GM19023 (cell line): ENCODE measurements at regions not wholly inside any gene's neighbourhood (a gene's known extent, or its start where the extent isn't known, plus 50 kb on each side); places are given as distances from the start of the nearest gene placed in this dataset.
"Not testable (repeated sequence)": the region's sequence is repeated elsewhere in the genome, so short reads cannot be mapped to it uniquely, and the experiment has no call there.

Experiments used
- ATAC-seq: cut with Tn5 transposase; IDR thresholded peaks from one replicate; pipeline ENCODE4 v1.9.1; 2021; ENCODE audit warnings: mild to moderate bottlenecking, moderate library complexity; ENCODE audit not compliant: unreplicated experiment

DNA sequence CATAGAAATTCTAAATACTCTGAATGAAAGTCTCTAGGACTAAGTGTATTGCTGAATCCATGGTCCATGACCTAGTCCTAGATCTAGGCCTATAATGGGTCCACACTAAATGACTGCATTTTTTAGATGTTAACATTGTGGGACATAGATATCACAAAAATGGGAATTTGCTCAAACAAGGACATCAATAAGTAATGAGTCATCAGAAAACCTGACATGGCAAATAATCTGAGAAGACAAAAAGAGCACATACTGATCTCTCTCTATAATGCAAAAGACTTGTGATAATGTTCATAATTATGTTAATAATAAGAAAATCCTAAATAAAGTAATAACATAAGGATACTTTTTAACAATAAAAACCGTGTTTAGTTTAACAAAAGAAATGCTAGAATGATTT lies 1168.4 kb downstream of the FSCB start:
- ATAC-seq: no peak

DNA sequence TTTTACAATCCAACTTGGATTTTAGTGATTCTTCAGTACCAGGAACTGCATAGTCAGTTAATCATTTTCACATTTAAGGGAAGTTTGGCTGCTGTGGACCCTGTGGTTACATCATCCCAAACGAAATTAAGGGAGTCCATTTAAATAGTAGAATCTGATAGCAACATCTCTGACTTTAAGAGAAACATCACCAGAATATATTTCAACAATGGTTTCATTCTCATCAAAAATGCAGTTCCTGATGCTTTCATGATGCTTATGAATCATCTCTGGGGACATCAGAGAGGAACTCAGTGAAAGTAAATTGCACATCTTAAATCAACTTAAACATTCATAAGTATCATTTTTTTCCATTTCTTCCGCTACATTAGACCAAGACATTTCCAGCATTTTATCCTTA lies 1170.7 kb downstream of the FSCB start:
- ATAC-seq: no peak

DNA sequence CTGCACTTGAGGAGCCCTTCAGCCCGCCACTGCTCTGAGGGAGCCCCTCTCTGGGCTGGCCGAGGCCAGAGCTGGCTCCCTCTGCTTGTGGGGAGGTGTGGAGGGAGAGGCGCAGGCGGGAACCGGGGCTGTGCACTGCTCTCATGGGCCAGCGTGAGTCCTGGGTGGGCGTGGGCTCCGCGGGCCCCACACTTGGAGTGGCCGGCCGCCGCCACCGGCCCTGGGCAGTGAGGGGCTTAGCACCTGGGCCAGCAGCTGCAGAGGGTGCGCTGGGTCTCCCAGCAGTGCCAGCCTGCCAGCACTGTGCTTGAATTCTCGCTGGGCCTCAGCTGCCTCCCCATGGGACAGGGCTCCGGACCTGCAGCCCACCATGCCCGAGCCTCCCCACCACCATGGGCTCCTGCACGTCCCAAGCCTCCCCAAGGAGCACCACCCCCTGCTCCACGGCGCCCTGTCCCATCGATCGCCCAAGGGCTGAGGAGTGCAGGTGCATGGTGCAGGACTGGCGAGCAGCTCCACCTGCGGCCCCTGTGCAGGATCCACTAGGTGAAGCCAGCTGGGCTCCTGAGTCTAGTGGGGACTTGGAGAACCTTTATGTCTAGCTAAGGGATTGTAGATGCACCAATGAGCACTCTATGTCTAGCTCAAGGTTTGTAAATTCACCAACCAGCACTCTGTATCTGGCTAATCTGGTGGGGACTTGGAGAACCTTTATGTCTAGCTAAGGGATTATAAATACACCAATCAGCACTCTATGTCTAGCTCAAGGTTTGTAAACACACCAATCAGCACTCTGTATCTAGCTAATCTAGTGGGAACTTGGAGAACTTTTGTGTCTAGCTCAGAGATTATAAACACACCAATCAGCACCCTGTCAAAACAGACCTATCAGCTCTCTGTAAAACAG lies 1180.3 kb downstream of the FSCB start:
- not testable (repeated sequence) for ATAC-seq

DNA sequence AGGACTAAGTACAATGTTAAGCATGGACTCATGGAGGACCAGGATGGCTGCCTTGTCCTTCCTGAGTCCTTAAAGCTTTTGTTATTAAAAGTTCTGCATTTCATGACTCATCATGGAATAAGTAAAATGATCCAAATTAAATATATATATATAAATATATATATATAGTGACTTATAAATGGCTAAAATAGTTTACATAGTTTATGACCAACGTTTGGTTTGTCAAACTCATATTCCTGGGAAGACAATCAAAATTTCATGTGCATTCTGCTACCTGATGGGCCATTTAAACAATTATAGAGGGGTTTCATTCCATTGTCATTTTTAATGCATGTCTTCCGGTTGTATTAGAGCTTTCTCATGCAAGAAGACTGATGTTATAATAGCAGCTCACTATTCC lies 1190.7 kb downstream of the FSCB start:
- no peak for ATAC-seq

- no peak for ATAC-seq
Measured at GRCh38 chr14:43313719-43314118, 1193.4 kb downstream of the FSCB start.

GRCh38 chr14:43308421-43309110 lies 1198.5 kb downstream of the FSCB start:
- no peak for ATAC-seq

DNA sequence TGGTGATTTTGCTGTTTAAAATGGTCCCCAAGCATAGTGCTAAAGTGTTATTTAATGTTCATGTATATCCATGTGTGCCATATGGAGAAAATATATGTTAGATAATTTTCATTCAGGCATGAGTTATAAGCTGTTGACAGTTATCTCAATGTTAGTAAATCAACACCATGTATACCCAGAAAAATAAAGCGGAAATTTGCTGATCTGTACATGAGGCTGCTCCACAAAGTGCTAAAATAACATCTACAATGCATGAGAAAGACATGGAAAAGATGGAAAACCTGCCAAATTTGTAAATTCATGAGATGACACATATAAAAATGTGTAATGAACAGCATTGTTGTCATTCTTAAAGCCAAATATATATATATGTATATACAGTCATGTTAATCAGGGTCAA lies 1199.2 kb downstream of the FSCB start:
- no peak for ATAC-seq

GRCh38 chr14:43306053-43306452 lies 1201.0 kb downstream of the FSCB start:
- no peak for ATAC-seq

DNA sequence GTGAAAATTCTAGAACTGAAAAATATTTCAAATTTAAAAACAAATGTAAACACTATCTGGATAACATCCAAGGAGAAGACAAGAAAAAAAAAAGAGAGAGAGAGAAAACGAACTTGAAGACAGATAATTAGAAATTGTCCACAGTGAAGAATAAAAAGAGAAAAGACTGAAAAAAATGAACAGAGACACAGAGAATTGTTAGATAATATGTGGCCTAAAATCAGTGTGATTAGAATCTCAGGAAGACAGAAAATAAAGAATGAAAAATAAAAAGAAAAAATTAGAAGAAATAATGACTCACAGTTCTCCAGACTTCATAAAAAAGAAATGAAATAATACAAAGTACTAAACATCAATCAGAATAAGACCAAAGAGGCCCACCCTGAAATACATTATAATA lies 1209.3 kb downstream of the FSCB start:
- no peak for ATAC-seq

DNA sequence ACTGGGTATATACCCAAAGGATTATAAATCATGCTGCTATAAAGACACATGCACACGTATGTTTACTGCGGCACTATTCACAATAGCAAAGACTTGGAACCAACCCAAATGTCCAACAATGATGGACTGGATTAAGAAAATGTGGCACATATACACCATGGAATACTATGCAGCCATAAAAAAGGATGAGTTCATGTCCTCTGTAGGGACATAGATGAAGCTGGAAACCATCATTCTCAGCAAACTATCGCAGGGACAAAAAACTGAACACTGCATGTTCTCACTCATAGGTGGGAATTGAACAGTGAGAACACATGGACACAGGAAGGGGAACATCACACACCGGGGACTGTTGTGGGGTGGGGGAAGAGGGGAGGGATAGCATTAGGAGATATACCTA lies 1211.0 kb downstream of the FSCB start:
- ATAC-seq: not testable (repeated sequence)

DNA sequence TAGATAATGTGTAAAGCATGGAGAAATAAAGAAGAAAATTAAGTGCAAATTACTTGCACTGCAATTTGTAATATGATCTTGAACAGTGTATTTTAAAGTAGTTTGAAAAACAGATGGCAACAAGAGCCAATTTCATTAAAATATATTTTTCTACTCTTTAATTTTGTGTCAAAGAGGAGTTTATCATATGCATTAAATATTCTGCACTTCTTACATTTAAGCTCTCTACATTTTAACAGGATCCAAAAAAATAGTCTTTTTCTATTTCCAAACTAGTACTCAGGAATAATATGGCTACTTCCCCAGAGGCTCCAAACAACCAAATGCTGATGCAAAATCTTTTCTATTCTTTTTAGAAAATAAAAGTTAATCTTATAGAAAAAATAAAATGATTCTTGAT lies 1221.5 kb downstream of the FSCB start:
- no peak for ATAC-seq

GRCh38 chr14:43260056-43260455 lies 1247.0 kb downstream of the FSCB start:
- no peak for ATAC-seq

DNA sequence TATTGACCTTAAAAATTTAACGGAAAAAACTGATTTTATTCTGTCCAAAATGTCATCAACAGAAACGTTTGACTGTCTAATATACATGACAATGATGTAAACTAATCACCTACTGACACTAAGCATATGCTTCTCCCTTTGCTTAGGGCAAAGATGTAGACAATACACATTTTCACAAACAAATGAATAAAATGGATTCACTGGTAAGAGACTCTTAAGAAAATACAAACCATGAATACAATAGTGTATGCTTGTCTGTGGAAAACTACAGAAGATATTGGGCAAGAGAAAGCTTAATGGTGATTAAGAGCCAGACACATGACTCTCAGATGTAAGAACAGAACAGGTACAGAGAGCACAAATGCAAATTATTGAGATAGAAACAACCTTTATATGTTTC lies 1248.7 kb downstream of the FSCB start:
- no peak for ATAC-seq

GRCh38 chr14:43256996-43257395 lies 1250.1 kb downstream of the FSCB start:
- ATAC-seq: not testable (repeated sequence)

GRCh38 chr14:43252866-43253265 lies 1254.2 kb downstream of the FSCB start:
- ATAC-seq: no peak

DNA sequence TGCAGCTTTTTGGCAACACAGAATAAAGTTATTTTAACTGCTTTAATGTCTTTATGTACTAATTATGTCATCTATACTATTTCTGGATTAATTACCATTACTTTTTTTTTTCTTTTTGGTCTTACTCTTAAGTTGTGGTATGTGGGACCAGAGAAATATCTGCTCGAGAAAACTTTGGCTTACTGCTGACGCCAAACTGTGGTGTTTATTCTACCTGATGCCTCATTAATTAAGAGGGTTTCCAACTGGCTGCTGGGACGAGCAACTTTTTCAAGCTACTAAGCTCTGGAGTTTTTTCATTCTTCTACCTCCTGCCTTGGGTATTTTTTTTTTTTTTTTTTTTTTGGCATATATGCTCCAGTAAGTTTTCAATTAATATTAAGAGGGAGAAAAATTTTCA lies 1257.5 kb downstream of the FSCB start:
- ATAC-seq: no peak

DNA sequence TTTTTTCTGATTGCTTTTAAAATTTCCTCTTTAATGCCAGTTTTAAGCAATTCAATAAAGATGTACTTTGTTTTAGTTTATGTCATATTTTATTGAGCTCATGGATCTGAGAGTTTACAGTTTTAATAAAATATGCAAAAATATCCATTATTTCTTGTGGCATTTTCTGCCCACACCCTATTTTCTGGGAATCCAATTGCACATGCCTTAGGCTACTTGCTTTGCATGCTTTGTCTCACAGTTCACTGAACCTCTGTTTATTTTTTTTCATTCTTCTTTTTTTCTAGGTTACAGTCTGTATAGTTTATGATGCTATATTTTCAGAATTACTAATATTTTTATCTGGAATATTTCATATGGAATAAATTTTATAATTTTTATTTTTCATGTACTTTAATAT lies 1258.0 kb downstream of the FSCB start:
- no peak for ATAC-seq

- no peak for ATAC-seq
Measured at GRCh38 chr14:43247877-43248276, 1259.2 kb downstream of the FSCB start.

- no peak for ATAC-seq
Measured at GRCh38 chr14:43244142-43244625, 1262.9 kb downstream of the FSCB start.

GRCh38 chr14:43243168-43243567 lies 1263.9 kb downstream of the FSCB start:
- no peak for ATAC-seq

GRCh38 chr14:43232261-43232660 lies 1274.8 kb downstream of the FSCB start:
- no peak for ATAC-seq

DNA sequence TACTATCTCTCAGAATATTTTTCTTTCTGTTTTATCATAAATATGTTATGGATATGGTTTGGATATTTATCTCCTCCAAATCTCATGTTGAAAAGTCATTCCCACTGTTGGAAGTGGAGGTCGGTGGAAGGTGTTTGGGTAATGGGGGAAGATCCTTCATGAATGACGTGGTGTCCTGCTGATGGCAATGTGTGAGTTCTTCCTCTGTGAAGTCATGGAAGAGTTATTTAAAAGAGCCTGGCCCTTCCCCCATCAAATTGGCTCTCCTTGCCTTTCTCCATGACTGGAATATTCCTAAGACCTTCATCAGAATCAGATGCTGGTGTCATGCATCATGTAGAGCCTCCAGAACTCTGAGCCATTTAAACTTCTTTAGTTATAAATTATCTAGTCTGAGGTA lies 1291.6 kb downstream of the FSCB start:
- ATAC-seq: no peak
